Right lobe of liver (tissue), 6 donors: ENCODE measurements at regions not wholly inside any gene's neighbourhood (a gene's known extent, or its start where the extent isn't known, plus 50 kb on each side); places are given as distances from the start of the nearest gene placed in this dataset.

Experiments used
- ATAC-seq, 4 donors: fragments of 200-7000 bp; cut with Tn5 transposase; one replicate each; pipeline ENCODE4 v1.9.1; 2020; ENCODE audit warnings: mild to moderate bottlenecking in 4 of 4, moderate library complexity in 4 of 4
- DNase-seq, 3 donors: peaks; one replicate each; pipeline ENCODE4 v3.0.0-alpha.2; 2020
- H3K27ac ChIP-seq, 3 donors: fragments of 200-600 bp; one replicate each; pipeline ENCODE4 v1.8.0; 2022
- H3K27me3 ChIP-seq, 2 donors: fragments of 200-600 bp; one replicate each; pipeline ENCODE4 v1.8.0; 2022
- H3K36me3 ChIP-seq, 4 donors: fragments of 200-600 bp; sonication (generic) in 1 of 4; one replicate each; pipeline versions ENCODE4 v1.5.1 to v1.8.0; 2017 to 2022; ENCODE audit warnings: control low read depth in 1 of 4
- H3K4me1 ChIP-seq, 4 donors: fragments of 200-600 bp; sonication (generic) in 1 of 4; one replicate each; pipeline versions ENCODE4 v1.5.1 to v1.8.0; 2017 to 2022; ENCODE audit warnings: control low read depth in 1 of 4
- H3K4me3 ChIP-seq, 3 donors: fragments of 200-600 bp; one replicate each; pipeline ENCODE4 v1.8.0; 2022
- H3K9me3 ChIP-seq, 4 donors: fragments of 200-600 bp; sonication (generic) in 1 of 4; one replicate each; pipeline versions ENCODE4 v1.5.1 to v1.8.0; 2017 to 2022; ENCODE audit warnings: control low read depth in 1 of 4
- CTCF ChIP-seq, 4 donors: fragments of 200-600 bp in 3 of 4; fragments of 450-650 bp in 1 of 4; IDR thresholded peaks; one replicate each; pipeline versions ENCODE4 v1.5.1 to v1.8.0; 2016 to 2022; ENCODE audit warnings: antibody characterized with exemption in 4 of 4, mild to moderate bottlenecking in 2 of 4
- POLR2A ChIP-seq: fragments of 450-650 bp; IDR thresholded peaks from one replicate; pipeline ENCODE4 v1.6.1; 2017; ENCODE audit warnings: antibody characterized with exemption, mild to moderate bottlenecking
- WGBS: methylation state at CpG from one replicate; pipeline ENCODE4 v1.1.6; 2018; ENCODE audit warnings: low coverage, low lambda C conversion rate; ENCODE audit not compliant: insufficient coverage; ENCODE audit errors: missing lambda C conversion rate; 5-methylcytosine and 5-hydroxymethylcytosine counted together
- intact Hi-C, 2 donors: fragments of 100-400 bp; cut with DNase I; formaldehyde crosslinking; loops; one replicate each; pipeline versions ENCODE4 v1.11.2 to v1.14.1; 2022
- donor health status: DM: no; HTN: yes; CAD: no.
- donor health status: DM: no; HTN: no; CAD: no.
- donor health status: DM: no; HTN: no; CAD: no.
- donor health status: DM: no; HTN: yes; CAD: no.
- donor health status: DM: no; HTN: yes; CAD: no.

DNA sequence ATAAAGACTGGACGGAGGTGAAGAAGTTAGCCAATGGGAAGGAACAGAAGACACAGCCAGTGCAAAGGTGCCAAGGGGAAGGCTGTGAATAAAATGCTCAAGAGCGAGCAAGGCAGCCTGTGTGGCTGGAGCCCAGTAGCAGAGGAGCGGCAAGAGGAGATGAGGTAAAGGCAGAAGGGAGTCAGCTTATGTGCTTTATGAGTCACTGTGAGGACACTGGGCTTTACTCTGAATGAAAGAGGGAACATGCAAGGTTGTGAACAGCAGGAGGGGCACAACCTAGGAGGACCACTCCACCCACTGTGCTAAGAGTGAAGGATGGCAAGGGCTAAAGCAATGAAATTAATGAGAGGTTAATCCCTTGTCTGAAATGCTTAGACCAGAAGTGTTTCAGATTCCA is 129.0 kb upstream of the ODAD2 start:
- 94% methylated on average over 3 of the region's 3 CpGs for WGBS
- no peaks in the 10 kb centered on the region for H3K9me3 ChIP-seq
- ATAC-seq = no peak
- no peak overlapping the region for H3K4me3 ChIP-seq
- H3K27ac ChIP-seq = no peak overlapping the region
- H3K27me3 ChIP-seq = no peaks in the 10 kb centered on the region
- intact Hi-C loops = no loop called here
- no peak for TF ChIP-seq POLR2A
- TF ChIP-seq CTCF (IDR thresholded peaks at IDR 0.05) = no peak
- H3K4me1 ChIP-seq = no peaks in the 10 kb centered on the region
- DNase-seq = no peak
- no peaks in the 10 kb centered on the region for H3K36me3 ChIP-seq

GRCh38 chr10:28125701-28126100 is 126.8 kb upstream of the ODAD2 start:
- DNase-seq (no peak), ATAC-seq (peak in 1 of 4 donors; percentile 49)
- intact Hi-C loops = no loop called here
- Histone ChIP-seq H3K36me3 (no peaks in the 10 kb centered on the region), H3K4me3 (no peak overlapping the region), H3K9me3 (no peaks in the 10 kb centered on the region), H3K27me3 (no peaks in the 10 kb centered on the region), H3K4me1 (no peaks in the 10 kb centered on the region), H3K27ac (no peak overlapping the region)
- TF ChIP-seq POLR2A (no peak), CTCF (IDR thresholded peaks at IDR 0.05) (no peak)

GRCh38 chr10:28120795-28121194 is 121.9 kb upstream of the ODAD2 start:
- H3K4me3 ChIP-seq = peak overlapping the region in 1 of 3 donors; percentile 11
- H3K36me3 ChIP-seq = no peaks in the 10 kb centered on the region
- TF ChIP-seq CTCF (IDR thresholded peaks at IDR 0.05) (no peak), POLR2A (no peak)
- WGBS = 36% methylated on average over 4 of the region's 4 CpGs
- intact Hi-C loops = no loop called here
- H3K27ac ChIP-seq = peak overlapping the region in 2 of 3 donors; percentile 70 to 75
- ATAC-seq = peak; percentile 73 to 84 (median 84)
- peaks cover 0 to 6% (median 0%) of the 10 kb centered on the region in 4 donors for H3K4me1 ChIP-seq
- DNase-seq = no peak
- no peaks in the 10 kb centered on the region for H3K9me3 ChIP-seq
- no peaks in the 10 kb centered on the region for H3K27me3 ChIP-seq

DNA sequence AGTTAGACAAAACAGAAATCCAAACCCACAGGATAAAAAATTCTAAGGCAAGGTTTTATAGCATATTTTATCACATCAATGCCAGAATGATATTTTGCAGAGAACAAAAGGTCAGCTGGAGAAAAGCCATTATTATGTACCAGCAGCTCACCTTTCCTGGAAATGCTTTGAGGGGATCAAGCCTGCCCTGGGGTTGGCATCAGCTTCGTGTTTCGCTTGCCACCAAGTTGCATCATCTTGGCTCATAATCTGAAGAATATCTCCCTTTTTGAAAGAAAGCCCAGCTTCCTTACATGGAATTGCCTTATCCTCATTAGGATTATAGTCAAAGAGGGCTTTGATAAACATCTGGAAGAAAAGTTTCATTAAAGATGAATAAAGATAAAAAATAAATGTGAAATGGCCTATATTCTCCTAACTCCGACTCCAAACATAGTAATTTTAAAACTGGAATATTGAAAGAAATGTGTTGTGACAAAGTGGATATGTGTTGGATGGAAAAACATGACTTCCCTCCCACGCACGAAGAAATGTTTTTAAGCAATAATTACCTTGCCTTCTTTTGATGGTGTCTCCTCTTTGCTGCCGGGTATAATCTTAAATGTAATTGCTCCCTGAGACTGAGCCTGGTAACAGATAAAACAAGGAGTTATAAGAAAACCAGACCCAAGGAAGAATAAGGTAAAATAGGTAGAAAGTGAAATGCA is 121.3 kb upstream of the ODAD2 start:
- TF ChIP-seq CTCF (IDR thresholded peaks at IDR 0.05) = no peak
- no peak for TF ChIP-seq POLR2A
- Histone ChIP-seq H3K27ac (peak overlapping the region in 2 of 3 donors; percentile 70 to 75), H3K4me1 (peaks cover 0 to 6% (median 0%) of the 10 kb centered on the region in 4 donors), H3K4me3 (peak overlapping the region in 1 of 3 donors; percentile 11), H3K36me3 (no peaks in the 10 kb centered on the region), H3K9me3 (no peaks in the 10 kb centered on the region), H3K27me3 (no peaks in the 10 kb centered on the region)
- DNase-seq (peak; percentile 50 to 68 (median 65)), ATAC-seq (peak; percentile 84 to 94 (median 88))
- WGBS = 27% methylated on average over 6 of the region's 6 CpGs
- intact Hi-C loops = no loop called here
